ENCODE measurements at regions not wholly inside any gene's neighbourhood (a gene's known extent, or its start where the extent isn't known, plus 50 kb on each side); places are given as distances from the start of the nearest gene placed in this dataset.

GRCh38 chrX:98077440-98077839 lies 1193.7 kb downstream of the RPA4 start (continued):
- TF ChIP-seq YY1 (IDR thresholded peaks at IDR 0.05; ENCODE audit: extremely low read depth, insufficient replicate concordance, low read depth, low read length) (no peak), MAX (IDR thresholded peaks at IDR 0.05) (no peak), SP1 (IDR thresholded peaks at IDR 0.05; ENCODE audit: low read depth) (no peak), JUND (IDR thresholded peaks at IDR 0.05) (no peak), CEBPB (IDR thresholded peaks at IDR 0.05; ENCODE audit: low read depth) (no peak), POLR2A (IDR thresholded peaks at IDR 0.05; ENCODE audit: borderline replicate concordance, extremely low read depth, insufficient read depth, insufficient read length) (no peak), CBX3 (IDR thresholded peaks at IDR 0.05; ENCODE audit: low read depth) (no peak), RAD21 (IDR thresholded peaks at IDR 0.05; ENCODE audit: low read depth) (no peak), EZH2 (IDR thresholded peaks at IDR 0.05) (no peak)

- DNase-seq (ENCODE audit: low read depth, low spot score) (no peak), ATAC-seq (no peak)
- no peaks in the 10 kb centered on the region for H3K27me3 ChIP-seq (ENCODE audit: insufficient read depth, low read length)
- H3K4me3 ChIP-seq (replicated peaks in 1 of 2; ENCODE audit: low read depth in 1 of 2, low read length in 2 of 2) = no peak overlapping the region
- H3K4me1 ChIP-seq (ENCODE audit: control insufficient read depth in 1 of 2, insufficient read depth in 2 of 2, low read length in 2 of 2) = no peaks in the 10 kb centered on the region
- CTCF ChIA-PET = no interaction called here
- H3K79me2 ChIP-seq (ENCODE audit: insufficient read depth, low read length) = no peaks in the 10 kb centered on the region
- RAD21 ChIA-PET (ENCODE audit: low non-redundant PET in 1 of 2, low total read pairs in 2 of 2, uncharacterized antibody in 2 of 2, unreplicated experiment in 2 of 2) = no interaction called here
- intact Hi-C loops (cut with micrococcal nuclease) = no loop called here
- H2AFZ ChIP-seq (ENCODE audit: low read depth, low read length, poor library complexity, severe bottlenecking) = no peak overlapping the region
- BruUV-seq (replicated peaks) = no TSS peak
- H4K20me1 ChIP-seq (ENCODE audit: insufficient read depth) = no peaks in the 10 kb centered on the region
- H3K9me3 ChIP-seq (ENCODE audit: control insufficient read depth in 1 of 2, insufficient read depth in 1 of 2, low read depth in 1 of 2, low read length in 2 of 2) = no peaks in the 10 kb centered on the region
- H3K9ac ChIP-seq (ENCODE audit: low read length) = no peak overlapping the region
- H3K36me3 ChIP-seq (ENCODE audit: control insufficient read depth in 1 of 2, insufficient read depth in 2 of 2, low read length in 2 of 2) = no peaks in the 10 kb centered on the region
- H3K9me2 ChIP-seq (ENCODE audit: insufficient read depth) = no peaks in the 10 kb centered on the region
- no peak overlapping the region for H3K4me2 ChIP-seq (ENCODE audit: low read length)
- POLR2A ChIA-PET = no interaction called here
- no peak overlapping the region for H3K27ac ChIP-seq (ENCODE audit: low read depth, low read length)
- TF ChIP-seq RAD21 (IDR thresholded peaks at IDR 0.05; ENCODE audit: low read depth) (no peak), ZFX (IDR thresholded peaks at IDR 0.05) (no peak), ATF3 (IDR thresholded peaks at IDR 0.05) (no peak), CBX3 (IDR thresholded peaks at IDR 0.05; ENCODE audit: low read depth) (no peak), SIN3A (IDR thresholded peaks at IDR 0.05; ENCODE audit: low read depth) (no peak), SRF (IDR thresholded peaks at IDR 0.05; ENCODE audit: low read depth) (no peak), ELF1 (IDR thresholded peaks at IDR 0.05; ENCODE audit: borderline replicate concordance, low read depth) (no peak), CTCF (IDR thresholded peaks at IDR 0.05 in 2 of 3, conservative IDR thresholded peaks at IDR 0.05 in 1 of 3; ENCODE audit: borderline replicate concordance in 1 of 3, insufficient read depth in 1 of 3, low read depth in 2 of 3, low read length in 2 of 3) (no peak), CEBPB (IDR thresholded peaks at IDR 0.05; ENCODE audit: low read depth) (no peak), MAX (IDR thresholded peaks at IDR 0.05) (no peak), FOSL1 (IDR thresholded peaks at IDR 0.05; ENCODE audit: low read depth) (no peak), ZNF274 (IDR thresholded peaks at IDR 0.05; ENCODE audit: low read depth, low read length) (no peak), TCF7L2 (IDR thresholded peaks at IDR 0.05; ENCODE audit: borderline replicate concordance, extremely low read depth, insufficient read depth, insufficient read length) (no peak), SP1 (IDR thresholded peaks at IDR 0.05; ENCODE audit: low read depth) (no peak), ZBTB33 (IDR thresholded peaks at IDR 0.05; ENCODE audit: extremely low read depth, insufficient replicate concordance, low read length) (no peak), EGR1 (IDR thresholded peaks at IDR 0.05; ENCODE audit: low read depth) (no peak), POLR2A (IDR thresholded peaks at IDR 0.05; ENCODE audit: borderline replicate concordance, extremely low read depth, insufficient read depth, insufficient read length) (no peak), EZH2phosphoT487 (IDR thresholded peaks at IDR 0.05; ENCODE audit: borderline replicate concordance) (no peak), YY1 (IDR thresholded peaks at IDR 0.05; ENCODE audit: extremely low read depth, insufficient replicate concordance, low read depth, low read length) (no peak)
Measured at GRCh38 chrX:98111684-98112083, 1228.0 kb downstream of the RPA4 start.

Measured in HCT116 (cell line).